Gastroesophageal sphincter (tissue), 4 donors: ENCODE measurements at regions not wholly inside any gene's neighbourhood (a gene's known extent, or its start where the extent isn't known, plus 50 kb on each side); places are given as distances from the start of the nearest gene placed in this dataset.
A peak's percentile ranks its signal among the peaks of the same experiment; 100 is the strongest.

ENCODE experiments used
- ATAC-seq: fragments of 150-250 bp; one replicate; pipeline ENCODE4 v1.9.1; 2016; ENCODE audit warnings: mild to moderate bottlenecking, moderate library complexity
- H3K27ac ChIP-seq, 4 donors: fragments of 200-600 bp; sonication (generic) in 3 of 4; 1 replicate in 3 of 4; 2 replicates in 1 of 4; pipeline ENCODE4 v1.5.1; 2016 to 2019
- H3K27me3 ChIP-seq: fragments of 200-600 bp; sonication (generic); one replicate; pipeline ENCODE4 v1.5.1; 2019
- H3K36me3 ChIP-seq, 2 donors: fragments of 200-600 bp; sonication (generic); one replicate each; pipeline ENCODE4 v1.5.1; 2019; ENCODE audit warnings: control low read depth in 1 of 2
- H3K4me1 ChIP-seq, 3 donors: fragments of 200-600 bp; sonication (generic); 1 replicate in 2 of 3; 2 replicates in 1 of 3; pipeline ENCODE4 v1.5.1; 2016 to 2019; ENCODE audit warnings: control low read depth in 2 of 3
- H3K4me3 ChIP-seq, 2 donors: fragments of 200-600 bp; sonication (generic); one replicate each; pipeline ENCODE4 v1.5.1; 2019; ENCODE audit warnings: mild to moderate bottlenecking in 1 of 2, moderate library complexity in 1 of 2
- H3K9me3 ChIP-seq, 3 donors: fragments of 200-600 bp; sonication (generic); one replicate each; pipeline ENCODE4 v1.5.1; 2017 to 2019; ENCODE audit warnings: control low read depth in 2 of 3
- CTCF ChIP-seq, 4 experiments: fragments of 200-600 bp in 2 of 4; fragments of 450-650 bp in 2 of 4; sonication (generic) in 1 of 4; IDR thresholded peaks; one replicate each; pipeline ENCODE4 v1.5.1; 2017 to 2019; ENCODE audit warnings: antibody characterized with exemption in 4 of 4, mild to moderate bottlenecking in 2 of 4, moderate library complexity in 2 of 4
- EP300 ChIP-seq: sonication (generic); formaldehyde crosslinking; IDR thresholded peaks from one replicate; pipeline ENCODE4 v1.6.1; 2017; ENCODE audit warnings: antibody characterized with exemption, mild to moderate bottlenecking
- POLR2A ChIP-seq, 2 donors: fragments of 450-650 bp; IDR thresholded peaks; one replicate each; pipeline ENCODE4 v1.6.1; 2017; ENCODE audit warnings: antibody characterized with exemption in 2 of 2, mild to moderate bottlenecking in 2 of 2, moderate library complexity in 1 of 2
- POLR2AphosphoS5 ChIP-seq: sonication (generic); formaldehyde crosslinking; IDR thresholded peaks from one replicate; pipeline ENCODE4 v1.6.1; 2017; ENCODE audit warnings: antibody characterized with exemption
- WGBS, 2 donors: methylation state at CpG; one replicate each; pipeline ENCODE4 v1.1.5; 2018; ENCODE audit warnings: low coverage in 1 of 2; 5-methylcytosine and 5-hydroxymethylcytosine counted together

GRCh38 chr14:61891810-61892209, 129.6 kb downstream of the SNAPC1 start:
- Histone ChIP-seq H3K4me1 (no peaks in the 10 kb centered on the region), H3K27ac (no peak overlapping the region), H3K27me3 (peaks cover 6% of the 10 kb centered on the region), H3K9me3 (no peaks in the 10 kb centered on the region), H3K4me3 (no peak overlapping the region), H3K36me3 (no peaks in the 10 kb centered on the region)
- TF ChIP-seq POLR2AphosphoS5, result no peak
- TF ChIP-seq CTCF (IDR thresholded peaks at IDR 0.05), result no peak
- no peak for TF ChIP-seq EP300
- no peak for TF ChIP-seq POLR2A (IDR thresholded peaks at IDR 0.05)
- 76 to 89% methylated on average over 4 of the region's 4 CpGs for WGBS, 2 donors
- no peak for ATAC-seq

GRCh38 chr14:61893371-61893940, 131.2 kb downstream of the SNAPC1 start:
- ATAC-seq, result no peak
- Histone ChIP-seq H3K4me1 (no peaks in the 10 kb centered on the region), H3K27me3 (peaks cover 6% of the 10 kb centered on the region), H3K9me3 (no peaks in the 10 kb centered on the region), H3K4me3 (no peak overlapping the region), H3K27ac (no peak overlapping the region), H3K36me3 (no peaks in the 10 kb centered on the region)
- WGBS, 2 donors, result 86 to 100% methylated on average over 1 to 5 of the region's 5 CpGs
- TF ChIP-seq EP300 (no peak), POLR2AphosphoS5 (no peak), CTCF (IDR thresholded peaks at IDR 0.05) (no peak), POLR2A (IDR thresholded peaks at IDR 0.05) (no peak)

- 38 to 53% methylated on average over 5 of the region's 5 CpGs for WGBS, 2 donors
- no peak for ATAC-seq
- TF ChIP-seq EP300, result no peak
- peak in 3 of 4 experiments; percentile 5 to 41 (median 37) for TF ChIP-seq CTCF (IDR thresholded peaks at IDR 0.05)
- Histone ChIP-seq H3K9me3 (no peaks in the 10 kb centered on the region), H3K36me3 (no peaks in the 10 kb centered on the region), H3K27me3 (peaks cover 6% of the 10 kb centered on the region), H3K27ac (no peak overlapping the region), H3K4me3 (no peak overlapping the region), H3K4me1 (no peaks in the 10 kb centered on the region)
Measured at GRCh38 chr14:61894452-61895077, 132.3 kb downstream of the SNAPC1 start.

GRCh38 chr14:61897300-61897699, 135.1 kb downstream of the SNAPC1 start:
- Histone ChIP-seq H3K36me3 (no peaks in the 10 kb centered on the region), H3K9me3 (no peaks in the 10 kb centered on the region), H3K4me3 (no peak overlapping the region), H3K27me3 (peaks cover 6% of the 10 kb centered on the region), H3K27ac (no peak overlapping the region), H3K4me1 (no peaks in the 10 kb centered on the region)
- ATAC-seq, result no peak
- no peak for TF ChIP-seq POLR2A (IDR thresholded peaks at IDR 0.05)
- no peak for TF ChIP-seq POLR2AphosphoS5
- WGBS, 2 donors, result 93 to 100% methylated on average over 3 of the region's 3 CpGs

GRCh38 chr14:61898568-61898967, 136.3 kb downstream of the SNAPC1 start:
- peaks cover 2% of the 10 kb centered on the region for H3K27me3 ChIP-seq
- WGBS, 2 donors, result 69 to 85% methylated on average over 4 to 6 of the region's 6 CpGs

More at GRCh38 chr14:61898568-61898967, 136.3 kb downstream of the SNAPC1 start:
- Histone ChIP-seq H3K9me3 (no peaks in the 10 kb centered on the region), H3K27ac (no peak overlapping the region), H3K36me3 (no peaks in the 10 kb centered on the region), H3K4me1 (no peaks in the 10 kb centered on the region), H3K4me3 (no peak overlapping the region)
- no peak for TF ChIP-seq POLR2AphosphoS5
- TF ChIP-seq EP300, result no peak
- no peak for TF ChIP-seq CTCF (IDR thresholded peaks at IDR 0.05)
- TF ChIP-seq POLR2A (IDR thresholded peaks at IDR 0.05), result no peak
- ATAC-seq, result no peak
